Sigmoid colon (tissue), 6 donors: ENCODE measurements at regions not wholly inside any gene's neighbourhood (a gene's known extent, or its start where the extent isn't known, plus 50 kb on each side); places are given as distances from the start of the nearest gene placed in this dataset.

Experiments
- DNase-seq: peaks from one replicate; pipeline ENCODE4 v3.0.0-alpha.2; 2019
- H3K27ac ChIP-seq, 4 donors: fragments of 200-600 bp; sonication (generic); one replicate each; pipeline ENCODE4 v1.5.1; 2016 to 2019; ENCODE audit warnings: mild to moderate bottlenecking in 1 of 4
- H3K27me3 ChIP-seq, 3 donors: fragments of 200-600 bp; sonication (generic); one replicate each; pipeline ENCODE4 v1.5.1; 2019; ENCODE audit warnings: mild to moderate bottlenecking in 1 of 3
- H3K36me3 ChIP-seq, 4 donors: fragments of 200-600 bp; sonication (generic); one replicate each; pipeline ENCODE4 v1.5.1; 2016 to 2019
- H3K4me1 ChIP-seq, 4 donors: fragments of 200-600 bp; sonication (generic); one replicate each; pipeline ENCODE4 v1.5.1; 2017 to 2019
- H3K4me3 ChIP-seq, 4 donors: fragments of 200-600 bp; sonication (generic); one replicate each; pipeline ENCODE4 v1.5.1; 2017 to 2019; ENCODE audit warnings: mild to moderate bottlenecking in 2 of 4, moderate library complexity in 1 of 4
- H3K9me3 ChIP-seq, 4 donors: fragments of 200-600 bp in 3 of 4; sonication (generic) in 3 of 4; one replicate each; pipeline versions ENCODE4 v1.5.1 to v1.6.1; 2013 to 2019
- EP300 ChIP-seq, 4 donors: sonication (generic); formaldehyde crosslinking; IDR thresholded peaks; one replicate each; pipeline ENCODE4 v1.6.1; 2017; ENCODE audit warnings: antibody characterized with exemption in 4 of 4
- POLR2A ChIP-seq, 2 donors: fragments of 450-650 bp; IDR thresholded peaks; one replicate each; pipeline ENCODE4 v1.6.1; 2016; ENCODE audit warnings: antibody characterized with exemption in 2 of 2, mild to moderate bottlenecking in 2 of 2, moderate library complexity in 2 of 2
- POLR2AphosphoS5 ChIP-seq, 4 donors: sonication (generic); formaldehyde crosslinking; IDR thresholded peaks; one replicate each; pipeline ENCODE4 v1.6.1; 2017; ENCODE audit warnings: antibody characterized with exemption in 4 of 4
- WGBS, 2 donors: extraction: QIAGEN DNeasy Blood & Tissue Kit; methylation state at CpG; one replicate each; pipeline ENCODE4 v1.1.7; 2013; 5-methylcytosine and 5-hydroxymethylcytosine counted together
- intact Hi-C: fragments of 100-400 bp; cut with DNase I; formaldehyde crosslinking; loops from one replicate; pipeline ENCODE4 v1.15.1; 2023
- TF ChIP-seq, protein P1 (sequence below), 4 experiments: fragments of 450-650 bp in 3 of 4; fragments of 200-600 bp in 1 of 4; IDR thresholded peaks; one replicate each; pipeline ENCODE4 v1.5.1; 2016 to 2019; ENCODE audit warnings: antibody characterized with exemption in 4 of 4, mild to moderate bottlenecking in 3 of 4, moderate library complexity in 2 of 4
- donor health status: healthy with polysubstance abuse.
- donor health status: healthy.

DNA sequence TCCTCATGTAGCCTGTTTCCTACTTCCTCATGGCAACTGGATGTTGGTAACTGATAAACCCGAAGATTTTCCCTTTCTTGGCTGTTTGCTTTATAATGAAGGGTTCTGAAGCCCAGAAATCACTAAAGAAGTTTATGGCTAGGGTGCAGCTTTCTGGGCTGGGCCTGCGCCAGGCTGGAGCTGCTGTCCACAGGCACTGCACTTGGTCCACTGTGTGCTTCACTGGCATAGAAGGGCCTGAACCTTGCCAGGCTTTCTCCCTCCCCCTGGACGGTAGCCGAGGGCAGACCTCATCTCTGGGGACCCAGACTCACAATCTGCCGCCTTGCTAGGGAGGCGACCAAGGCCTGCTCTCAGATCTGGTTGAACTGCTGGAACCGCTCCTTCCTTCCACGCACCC is 133.3 kb upstream of the SPRED2 start:
- WGBS, 2 donors: 57 to 88% methylated on average over 8 of the region's 8 CpGs
- Histone ChIP-seq H3K4me1 (no peaks in the 10 kb centered on the region), H3K27me3 (no peaks in the 10 kb centered on the region), H3K4me3 (no peak overlapping the region), H3K36me3 (no peaks in the 10 kb centered on the region), H3K9me3 (no peaks in the 10 kb centered on the region), H3K27ac (no peak overlapping the region)
- no peak for DNase-seq
- intact Hi-C loops: no loop called here
- TF ChIP-seq, protein P1, sequence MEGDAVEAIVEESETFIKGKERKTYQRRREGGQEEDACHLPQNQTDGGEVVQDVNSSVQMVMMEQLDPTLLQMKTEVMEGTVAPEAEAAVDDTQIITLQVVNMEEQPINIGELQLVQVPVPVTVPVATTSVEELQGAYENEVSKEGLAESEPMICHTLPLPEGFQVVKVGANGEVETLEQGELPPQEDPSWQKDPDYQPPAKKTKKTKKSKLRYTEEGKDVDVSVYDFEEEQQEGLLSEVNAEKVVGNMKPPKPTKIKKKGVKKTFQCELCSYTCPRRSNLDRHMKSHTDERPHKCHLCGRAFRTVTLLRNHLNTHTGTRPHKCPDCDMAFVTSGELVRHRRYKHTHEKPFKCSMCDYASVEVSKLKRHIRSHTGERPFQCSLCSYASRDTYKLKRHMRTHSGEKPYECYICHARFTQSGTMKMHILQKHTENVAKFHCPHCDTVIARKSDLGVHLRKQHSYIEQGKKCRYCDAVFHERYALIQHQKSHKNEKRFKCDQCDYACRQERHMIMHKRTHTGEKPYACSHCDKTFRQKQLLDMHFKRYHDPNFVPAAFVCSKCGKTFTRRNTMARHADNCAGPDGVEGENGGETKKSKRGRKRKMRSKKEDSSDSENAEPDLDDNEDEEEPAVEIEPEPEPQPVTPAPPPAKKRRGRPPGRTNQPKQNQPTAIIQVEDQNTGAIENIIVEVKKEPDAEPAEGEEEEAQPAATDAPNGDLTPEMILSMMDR (IDR thresholded peaks at IDR 0.05): no peak
- TF ChIP-seq EP300 (IDR thresholded peaks at IDR 0.05) (no peak), POLR2AphosphoS5 (IDR thresholded peaks at IDR 0.05) (no peak), POLR2A (IDR thresholded peaks at IDR 0.05) (no peak)

DNA sequence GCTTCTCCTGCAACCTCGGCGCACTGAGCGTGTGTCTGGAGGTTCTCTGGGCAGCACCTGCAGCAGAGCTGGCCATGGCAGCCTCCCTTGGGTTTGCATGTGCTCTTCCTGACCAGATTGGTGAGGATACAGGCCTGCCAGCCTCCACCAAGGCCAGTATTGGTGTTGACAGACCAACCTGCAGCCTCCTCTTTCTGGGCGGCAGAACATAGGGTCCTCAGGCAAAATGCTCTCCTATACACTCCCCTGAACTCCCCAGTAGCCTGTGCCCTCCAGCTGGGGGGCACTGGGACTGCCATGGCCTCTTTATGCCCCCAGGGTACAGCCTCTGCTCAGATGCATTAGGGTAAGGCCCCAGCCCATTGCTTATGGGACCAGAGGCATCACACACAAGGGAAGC is 131.9 kb upstream of the SPRED2 start:
- Histone ChIP-seq H3K27me3 (no peaks in the 10 kb centered on the region), H3K4me1 (no peaks in the 10 kb centered on the region), H3K4me3 (no peak overlapping the region), H3K9me3 (no peaks in the 10 kb centered on the region), H3K27ac (no peak overlapping the region), H3K36me3 (no peaks in the 10 kb centered on the region)
- TF ChIP-seq POLR2A (IDR thresholded peaks at IDR 0.05) (no peak), POLR2AphosphoS5 (IDR thresholded peaks at IDR 0.05) (no peak), EP300 (IDR thresholded peaks at IDR 0.05) (no peak)
- TF ChIP-seq, protein P1 (IDR thresholded peaks at IDR 0.05): no peak
- WGBS, 2 donors: 95 to 97% methylated on average over 4 of the region's 4 CpGs
- no peak for DNase-seq
- intact Hi-C loops: no loop called here

DNA sequence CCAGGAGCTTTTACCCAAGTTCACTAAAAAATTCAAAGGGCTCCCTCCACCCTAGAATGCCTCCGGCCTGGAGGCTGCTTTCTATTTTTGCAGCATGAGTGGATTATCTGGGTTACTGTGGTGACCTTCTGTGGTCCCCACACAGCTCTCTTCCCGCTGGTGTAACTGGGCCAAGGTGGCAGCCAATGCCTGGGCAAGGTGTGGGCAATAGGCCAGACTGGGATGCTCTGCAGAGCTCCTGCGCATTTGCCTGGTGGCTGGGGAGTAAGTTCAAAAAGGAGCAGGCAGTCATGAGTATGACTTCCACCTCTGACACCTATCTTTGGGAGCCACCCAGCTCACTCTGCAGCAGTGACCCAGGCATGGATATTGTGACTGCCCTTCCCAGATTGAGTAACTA is 130.5 kb upstream of the SPRED2 start:
- no peaks in the 10 kb centered on the region for H3K27me3 ChIP-seq
- intact Hi-C loops: no loop called here
- no peaks in the 10 kb centered on the region for H3K4me1 ChIP-seq
- H3K36me3 ChIP-seq: no peaks in the 10 kb centered on the region
- WGBS, 2 donors: 77 to 91% methylated on average over 3 of the region's 3 CpGs
- no peak overlapping the region for H3K27ac ChIP-seq
- no peaks in the 10 kb centered on the region for H3K9me3 ChIP-seq
- TF ChIP-seq, protein P1 (IDR thresholded peaks at IDR 0.05): no peak
- TF ChIP-seq POLR2AphosphoS5 (IDR thresholded peaks at IDR 0.05): no peak
- no peak for TF ChIP-seq EP300 (IDR thresholded peaks at IDR 0.05)
- no peak for TF ChIP-seq POLR2A (IDR thresholded peaks at IDR 0.05)
- no peak overlapping the region for H3K4me3 ChIP-seq
- no peak for DNase-seq

DNA sequence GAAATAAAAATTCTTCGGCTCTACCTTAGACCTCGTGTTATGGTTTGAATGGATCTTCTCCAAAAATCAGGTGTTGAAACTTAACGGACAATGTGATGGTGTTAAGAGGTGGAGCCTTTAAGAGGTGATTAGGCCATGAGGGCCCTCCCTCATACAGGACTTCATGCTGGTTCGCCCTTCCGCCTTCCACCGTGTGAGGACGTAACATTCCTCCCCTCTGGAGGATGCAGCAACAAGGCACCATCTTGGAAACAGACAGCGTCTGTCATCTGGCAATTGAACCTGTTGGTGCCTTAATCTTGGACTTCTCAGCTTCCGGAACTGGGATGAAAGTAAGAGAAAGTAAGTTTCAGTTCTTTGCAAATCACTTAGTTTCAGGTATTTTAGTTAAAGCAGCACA is 126.3 kb upstream of the SPRED2 start:
- intact Hi-C loops: no loop called here
- 73 to 85% methylated on average over 9 of the region's 9 CpGs for WGBS, 2 donors

More for the DNA sequence above, 126.3 kb upstream of the SPRED2 start:
- Histone ChIP-seq H3K36me3 (no peaks in the 10 kb centered on the region), H3K4me3 (no peak overlapping the region), H3K4me1 (peaks cover 0 to under 1% (median under 1%) of the 10 kb centered on the region in 4 donors), H3K27me3 (no peaks in the 10 kb centered on the region), H3K27ac (no peak overlapping the region), H3K9me3 (no peaks in the 10 kb centered on the region)
- no peak for TF ChIP-seq POLR2AphosphoS5 (IDR thresholded peaks at IDR 0.05)
- no peak for TF ChIP-seq EP300 (IDR thresholded peaks at IDR 0.05)
- TF ChIP-seq, protein P1 (IDR thresholded peaks at IDR 0.05): no peak
- TF ChIP-seq POLR2A (IDR thresholded peaks at IDR 0.05): no peak
- DNase-seq: no peak
